ENCODE measurements at regions not wholly inside any gene's neighbourhood (a gene's known extent, or its start where the extent isn't known, plus 50 kb on each side); places are given as distances from the start of the nearest gene placed in this dataset.

- CTCF ChIA-PET: no interaction called here
- POLR2A ChIA-PET: no interaction called here
Observed at GRCh38 chr11:97158243-97158642, 768.4 kb downstream of the JRKL start.

GRCh38 chr11:97163631-97164191 is 773.9 kb downstream of the JRKL start:
- TF ChIP-seq SP1 (IDR thresholded peaks at IDR 0.05) (no peak), ZNF384 (IDR thresholded peaks at IDR 0.05) (no peak), NFRKB (IDR thresholded peaks at IDR 0.05) (no peak), L3MBTL2 (conservative IDR thresholded peaks at IDR 0.05) (no peak), CTBP1 (IDR thresholded peaks at IDR 0.05; ENCODE audit: borderline replicate concordance) (no peak), FOXK2 (IDR thresholded peaks at IDR 0.05) (no peak), LEF1 (IDR thresholded peaks at IDR 0.05; ENCODE audit: borderline replicate concordance) (no peak), PKNOX1 (IDR thresholded peaks at IDR 0.05) (no peak), TARDBP (IDR thresholded peaks at IDR 0.05) (no peak), BHLHE40 (IDR thresholded peaks at IDR 0.05; ENCODE audit: borderline replicate concordance) (no peak), SUZ12 (IDR thresholded peaks at IDR 0.05) (no peak), FOXA1 (IDR thresholded peaks at IDR 0.05) (no peak), HDGF (IDR thresholded peaks at IDR 0.05; ENCODE audit: borderline replicate concordance) (no peak)
- POLR2A ChIA-PET: no interaction called here
- CTCF ChIA-PET: no interaction called here
- no peak for DNase-seq (ENCODE audit: extremely low spot score)

More at GRCh38 chr11:97158243-97158642, 768.4 kb downstream of the JRKL start:
- DNase-seq (ENCODE audit: extremely low spot score): no peak
- TF ChIP-seq ZNF384 (IDR thresholded peaks at IDR 0.05) (no peak), CTBP1 (IDR thresholded peaks at IDR 0.05; ENCODE audit: borderline replicate concordance) (no peak), LEF1 (IDR thresholded peaks at IDR 0.05; ENCODE audit: borderline replicate concordance) (no peak), FOXA1 (IDR thresholded peaks at IDR 0.05) (no peak), TARDBP (IDR thresholded peaks at IDR 0.05) (no peak), SP1 (IDR thresholded peaks at IDR 0.05) (no peak), SUZ12 (IDR thresholded peaks at IDR 0.05) (no peak), L3MBTL2 (conservative IDR thresholded peaks at IDR 0.05) (no peak), PKNOX1 (IDR thresholded peaks at IDR 0.05) (no peak), BHLHE40 (IDR thresholded peaks at IDR 0.05; ENCODE audit: borderline replicate concordance) (no peak), ARNT (IDR thresholded peaks at IDR 0.05) (no peak), FOXK2 (IDR thresholded peaks at IDR 0.05) (no peak), FOXM1 (IDR thresholded peaks at IDR 0.05; ENCODE audit: borderline replicate concordance) (no peak), ELF4 (IDR thresholded peaks at IDR 0.05) (no peak), NFRKB (IDR thresholded peaks at IDR 0.05) (no peak), HDGF (IDR thresholded peaks at IDR 0.05; ENCODE audit: borderline replicate concordance) (no peak)

GRCh38 chr11:97201743-97202612 is 812.2 kb downstream of the JRKL start:
- no peak for TF ChIP-seq TARDBP (IDR thresholded peaks at IDR 0.05)
- no peak for TF ChIP-seq FOXA1 (IDR thresholded peaks at IDR 0.05)
- TF ChIP-seq SP1 (IDR thresholded peaks at IDR 0.05): no peak
- TF ChIP-seq SUZ12 (IDR thresholded peaks at IDR 0.05): no peak
- TF ChIP-seq BHLHE40 (IDR thresholded peaks at IDR 0.05; ENCODE audit: borderline replicate concordance): no peak
- TF ChIP-seq ELF4 (IDR thresholded peaks at IDR 0.05): no peak
- no peak for TF ChIP-seq ARNT (IDR thresholded peaks at IDR 0.05)
- TF ChIP-seq FOXK2 (IDR thresholded peaks at IDR 0.05): no peak
- no peak for TF ChIP-seq FOXM1 (IDR thresholded peaks at IDR 0.05; ENCODE audit: borderline replicate concordance)
- no peak for TF ChIP-seq LEF1 (IDR thresholded peaks at IDR 0.05; ENCODE audit: borderline replicate concordance)
- no peak for TF ChIP-seq PKNOX1 (IDR thresholded peaks at IDR 0.05)
- TF ChIP-seq ZNF384 (IDR thresholded peaks at IDR 0.05): no peak
- no peak for TF ChIP-seq NFRKB (IDR thresholded peaks at IDR 0.05)
- no peak for TF ChIP-seq HDGF (IDR thresholded peaks at IDR 0.05; ENCODE audit: borderline replicate concordance)
- no peak for DNase-seq (ENCODE audit: extremely low spot score)
- ChIA-PET POLR2A (no interaction called here), CTCF (no interaction called here)

- ChIA-PET CTCF (no interaction called here), POLR2A (no interaction called here)
- no peak for DNase-seq (ENCODE audit: extremely low spot score)
- TF ChIP-seq SP1 (IDR thresholded peaks at IDR 0.05) (no peak), ZNF384 (IDR thresholded peaks at IDR 0.05) (no peak), NFRKB (IDR thresholded peaks at IDR 0.05) (no peak), FOXK2 (IDR thresholded peaks at IDR 0.05) (no peak)
Observed at GRCh38 chr11:97202613-97203292, 812.9 kb downstream of the JRKL start.

GRCh38 chr11:97218011-97218410 is 828.2 kb downstream of the JRKL start:
- DNase-seq (ENCODE audit: extremely low spot score): no peak
- TF ChIP-seq BHLHE40 (IDR thresholded peaks at IDR 0.05; ENCODE audit: borderline replicate concordance) (no peak), CTBP1 (IDR thresholded peaks at IDR 0.05; ENCODE audit: borderline replicate concordance) (no peak), FOXM1 (IDR thresholded peaks at IDR 0.05; ENCODE audit: borderline replicate concordance) (no peak), LEF1 (IDR thresholded peaks at IDR 0.05; ENCODE audit: borderline replicate concordance) (no peak), ELF4 (IDR thresholded peaks at IDR 0.05) (no peak), FOXK2 (IDR thresholded peaks at IDR 0.05) (no peak), L3MBTL2 (conservative IDR thresholded peaks at IDR 0.05) (no peak), TARDBP (IDR thresholded peaks at IDR 0.05) (no peak), FOXA1 (IDR thresholded peaks at IDR 0.05) (no peak), ARNT (IDR thresholded peaks at IDR 0.05) (no peak), HDGF (IDR thresholded peaks at IDR 0.05; ENCODE audit: borderline replicate concordance) (no peak), PKNOX1 (IDR thresholded peaks at IDR 0.05) (no peak), ZNF384 (IDR thresholded peaks at IDR 0.05) (no peak), SUZ12 (IDR thresholded peaks at IDR 0.05) (no peak)
- ChIA-PET POLR2A (no interaction called here), CTCF (no interaction called here)
